ENCODE measurements at regions not wholly inside any gene's neighbourhood (a gene's known extent, or its start where the extent isn't known, plus 50 kb on each side); places are given as distances from the start of the nearest gene placed in this dataset.
A peak's percentile ranks its signal among the peaks of the same experiment; 100 is the strongest.

DNA sequence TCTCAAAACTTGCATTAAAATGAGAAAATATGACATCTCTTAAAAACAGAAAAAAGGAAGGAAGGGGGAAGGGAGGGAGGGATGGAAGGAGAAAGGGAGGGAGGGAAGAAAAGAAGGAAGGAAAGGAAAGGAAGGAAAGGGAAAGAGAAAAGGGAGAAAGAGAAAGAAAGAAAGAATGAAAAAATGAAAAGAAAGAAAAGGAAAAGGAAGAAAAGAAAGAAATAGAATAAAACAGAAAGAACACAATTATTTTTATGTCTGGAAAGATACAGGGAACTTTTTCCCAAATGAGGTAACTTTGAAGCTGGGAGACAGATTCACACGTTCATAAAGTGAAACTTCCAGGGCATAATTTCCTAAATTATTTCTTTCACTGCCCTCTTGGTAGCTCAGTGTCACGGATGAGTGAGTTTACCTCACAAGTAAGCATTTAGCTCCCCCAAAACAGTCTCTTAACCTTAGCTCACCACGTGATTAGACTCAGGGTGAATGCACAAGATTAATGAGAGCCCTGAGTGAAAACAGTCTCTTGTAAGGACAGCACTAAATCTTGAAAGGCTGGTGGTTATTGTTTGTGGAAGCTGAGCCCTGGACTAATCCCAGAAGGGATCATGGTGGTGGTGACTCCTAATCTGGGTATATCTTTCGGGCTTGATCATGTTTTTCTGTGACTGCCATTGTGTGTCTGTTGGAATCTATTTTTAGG lies 74.1 kb upstream of the HDAC9 start:
- TF ChIP-seq, protein P1, sequence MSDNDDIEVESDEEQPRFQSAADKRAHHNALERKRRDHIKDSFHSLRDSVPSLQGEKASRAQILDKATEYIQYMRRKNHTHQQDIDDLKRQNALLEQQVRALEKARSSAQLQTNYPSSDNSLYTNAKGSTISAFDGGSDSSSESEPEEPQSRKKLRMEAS (IDR thresholded peaks at IDR 0.05): no peak
- TF ChIP-seq TAF1 (IDR thresholded peaks at IDR 0.05; ENCODE audit: low read depth): no peak
- TF ChIP-seq EGR1 (IDR thresholded peaks at IDR 0.05): no peak
- TF ChIP-seq, protein P2, sequence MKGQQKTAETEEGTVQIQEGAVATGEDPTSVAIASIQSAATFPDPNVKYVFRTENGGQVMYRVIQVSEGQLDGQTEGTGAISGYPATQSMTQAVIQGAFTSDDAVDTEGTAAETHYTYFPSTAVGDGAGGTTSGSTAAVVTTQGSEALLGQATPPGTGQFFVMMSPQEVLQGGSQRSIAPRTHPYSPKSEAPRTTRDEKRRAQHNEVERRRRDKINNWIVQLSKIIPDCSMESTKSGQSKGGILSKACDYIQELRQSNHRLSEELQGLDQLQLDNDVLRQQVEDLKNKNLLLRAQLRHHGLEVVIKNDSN (IDR thresholded peaks at IDR 0.05): peak; percentile 78
- no peak for TF ChIP-seq EP300 (IDR thresholded peaks at IDR 0.05; ENCODE audit: borderline replicate concordance)

DNA sequence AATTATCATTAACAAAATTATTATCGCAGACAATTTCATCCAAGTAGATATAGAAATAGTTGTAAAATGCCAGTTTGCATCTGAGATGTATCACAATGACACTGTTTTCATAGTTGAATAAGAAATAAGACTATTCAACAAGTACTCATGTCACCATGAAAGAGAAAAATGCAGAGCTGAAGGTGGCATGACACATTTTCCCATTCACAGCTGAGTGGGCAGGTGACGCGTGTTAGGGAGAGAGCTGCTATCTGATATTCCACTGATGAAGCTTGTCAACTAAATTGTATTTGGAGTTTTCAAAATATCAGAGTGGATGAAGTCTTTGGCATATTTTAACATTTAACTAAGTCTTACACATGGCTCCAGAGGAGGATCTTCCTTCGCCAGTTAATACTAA lies 70.3 kb upstream of the HDAC9 start:
- TF ChIP-seq FOXM1 (IDR thresholded peaks at IDR 0.05; ENCODE audit: borderline replicate concordance, low read depth) (no peak), YY1 (IDR thresholded peaks at IDR 0.05; ENCODE audit: low read depth) (no peak), EP300 (IDR thresholded peaks at IDR 0.05; ENCODE audit: borderline replicate concordance) (peak; percentile 27; the same call in 1 of the 2 replicates), TEAD4 (IDR thresholded peaks at IDR 0.05) (peak; percentile 21; the same call in 1 of the 2 replicates), ZBTB7A (IDR thresholded peaks at IDR 0.05; ENCODE audit: low read depth) (no peak), EGR1 (IDR thresholded peaks at IDR 0.05) (no peak)
- TF ChIP-seq, protein P1 (IDR thresholded peaks at IDR 0.05): no peak
- TF ChIP-seq, protein P3, sequence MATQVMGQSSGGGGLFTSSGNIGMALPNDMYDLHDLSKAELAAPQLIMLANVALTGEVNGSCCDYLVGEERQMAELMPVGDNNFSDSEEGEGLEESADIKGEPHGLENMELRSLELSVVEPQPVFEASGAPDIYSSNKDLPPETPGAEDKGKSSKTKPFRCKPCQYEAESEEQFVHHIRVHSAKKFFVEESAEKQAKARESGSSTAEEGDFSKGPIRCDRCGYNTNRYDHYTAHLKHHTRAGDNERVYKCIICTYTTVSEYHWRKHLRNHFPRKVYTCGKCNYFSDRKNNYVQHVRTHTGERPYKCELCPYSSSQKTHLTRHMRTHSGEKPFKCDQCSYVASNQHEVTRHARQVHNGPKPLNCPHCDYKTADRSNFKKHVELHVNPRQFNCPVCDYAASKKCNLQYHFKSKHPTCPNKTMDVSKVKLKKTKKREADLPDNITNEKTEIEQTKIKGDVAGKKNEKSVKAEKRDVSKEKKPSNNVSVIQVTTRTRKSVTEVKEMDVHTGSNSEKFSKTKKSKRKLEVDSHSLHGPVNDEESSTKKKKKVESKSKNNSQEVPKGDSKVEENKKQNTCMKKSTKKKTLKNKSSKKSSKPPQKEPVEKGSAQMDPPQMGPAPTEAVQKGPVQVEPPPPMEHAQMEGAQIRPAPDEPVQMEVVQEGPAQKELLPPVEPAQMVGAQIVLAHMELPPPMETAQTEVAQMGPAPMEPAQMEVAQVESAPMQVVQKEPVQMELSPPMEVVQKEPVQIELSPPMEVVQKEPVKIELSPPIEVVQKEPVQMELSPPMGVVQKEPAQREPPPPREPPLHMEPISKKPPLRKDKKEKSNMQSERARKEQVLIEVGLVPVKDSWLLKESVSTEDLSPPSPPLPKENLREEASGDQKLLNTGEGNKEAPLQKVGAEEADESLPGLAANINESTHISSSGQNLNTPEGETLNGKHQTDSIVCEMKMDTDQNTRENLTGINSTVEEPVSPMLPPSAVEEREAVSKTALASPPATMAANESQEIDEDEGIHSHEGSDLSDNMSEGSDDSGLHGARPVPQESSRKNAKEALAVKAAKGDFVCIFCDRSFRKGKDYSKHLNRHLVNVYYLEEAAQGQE (IDR thresholded peaks at IDR 0.05; ENCODE audit: low read depth): no peak

DNA sequence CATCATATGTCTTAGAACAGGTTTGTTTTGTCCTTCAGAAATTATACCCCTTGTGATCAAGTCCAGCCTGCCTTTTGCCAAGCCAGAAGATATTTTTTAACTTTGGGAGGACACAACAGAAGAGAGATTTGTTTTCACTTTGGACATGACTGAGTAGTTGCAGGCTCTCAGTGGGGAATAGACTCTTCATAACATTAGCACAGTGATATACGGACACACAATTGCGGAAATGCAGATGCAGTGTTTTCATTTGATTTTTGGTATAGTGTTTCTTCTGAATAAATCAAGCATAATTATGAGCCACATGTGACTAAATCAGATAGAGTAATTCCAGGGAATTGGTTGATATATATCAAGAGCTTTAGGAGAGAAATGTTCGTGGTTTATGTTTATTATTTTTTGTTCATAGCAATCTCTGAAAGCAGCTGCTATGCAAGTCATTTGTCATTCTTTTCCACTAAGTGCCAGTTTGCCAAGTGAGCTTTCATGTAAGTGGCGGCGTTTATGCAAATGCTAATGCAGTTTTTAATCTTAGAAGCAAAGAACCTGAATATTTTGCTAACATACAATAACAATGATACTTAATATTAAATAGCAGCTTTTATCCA lies 69.6 kb upstream of the HDAC9 start:
- no peak for TF ChIP-seq TCF12 (IDR thresholded peaks at IDR 0.05; ENCODE audit: low read depth)
- TF ChIP-seq, protein P2 (IDR thresholded peaks at IDR 0.05): no peak
- no peak for TF ChIP-seq EP300 (IDR thresholded peaks at IDR 0.05; ENCODE audit: borderline replicate concordance)
- TF ChIP-seq, protein P1 (IDR thresholded peaks at IDR 0.05): no peak
- TF ChIP-seq NFIC (IDR thresholded peaks at IDR 0.05): no peak
- no peak for TF ChIP-seq TEAD4 (IDR thresholded peaks at IDR 0.05)
- TF ChIP-seq CEBPB (IDR thresholded peaks at IDR 0.05): no peak
- no peak for TF ChIP-seq FOXM1 (IDR thresholded peaks at IDR 0.05; ENCODE audit: borderline replicate concordance, low read depth)
- TF ChIP-seq TAF1 (IDR thresholded peaks at IDR 0.05; ENCODE audit: low read depth): no peak
- TF ChIP-seq ZBTB7A (IDR thresholded peaks at IDR 0.05; ENCODE audit: low read depth): no peak
- no peak for TF ChIP-seq YY1 (IDR thresholded peaks at IDR 0.05; ENCODE audit: low read depth)
- no peak for TF ChIP-seq EGR1 (IDR thresholded peaks at IDR 0.05)
- no peak for TF ChIP-seq CREB1 (IDR thresholded peaks at IDR 0.05; ENCODE audit: low read depth)
- TF ChIP-seq RAD21 (IDR thresholded peaks at IDR 0.05; ENCODE audit: low read depth): no peak

DNA sequence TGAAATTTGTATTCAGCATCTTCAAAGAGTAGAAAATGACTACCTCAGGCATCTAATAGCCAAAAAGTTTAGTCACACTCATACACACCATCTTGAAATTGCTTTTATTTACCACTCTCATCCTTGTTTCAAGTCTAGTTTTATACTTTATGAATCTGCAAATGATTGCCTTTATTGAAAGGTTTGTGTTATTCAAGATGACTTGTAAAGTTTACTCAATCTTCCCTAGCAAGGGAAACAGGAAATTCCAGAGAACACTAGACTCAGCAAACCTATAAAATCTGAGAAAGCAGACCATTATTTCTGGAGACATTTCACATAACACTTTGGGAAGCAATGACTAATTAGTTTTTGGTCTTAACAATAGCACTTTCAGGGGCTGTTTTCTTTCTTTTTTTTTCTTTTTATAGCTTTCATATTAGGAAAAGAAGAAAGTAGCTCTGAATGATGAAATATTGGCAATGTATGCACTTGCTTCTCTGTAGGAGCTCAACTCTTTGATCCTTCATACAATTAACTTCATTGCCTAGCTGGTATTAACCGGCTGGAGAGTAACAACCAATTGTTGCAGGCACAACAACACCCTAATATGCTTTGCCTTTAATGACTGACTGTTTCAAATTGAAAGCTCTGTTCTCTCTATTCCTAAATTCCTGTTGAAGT lies 68.9 kb upstream of the HDAC9 start:
- TF ChIP-seq CREB1 (IDR thresholded peaks at IDR 0.05; ENCODE audit: low read depth) (no peak), TAF1 (IDR thresholded peaks at IDR 0.05; ENCODE audit: low read depth) (no peak), FOXM1 (IDR thresholded peaks at IDR 0.05; ENCODE audit: borderline replicate concordance, low read depth) (peak; percentile 14; the same call in 1 of the 2 replicates)

DNA sequence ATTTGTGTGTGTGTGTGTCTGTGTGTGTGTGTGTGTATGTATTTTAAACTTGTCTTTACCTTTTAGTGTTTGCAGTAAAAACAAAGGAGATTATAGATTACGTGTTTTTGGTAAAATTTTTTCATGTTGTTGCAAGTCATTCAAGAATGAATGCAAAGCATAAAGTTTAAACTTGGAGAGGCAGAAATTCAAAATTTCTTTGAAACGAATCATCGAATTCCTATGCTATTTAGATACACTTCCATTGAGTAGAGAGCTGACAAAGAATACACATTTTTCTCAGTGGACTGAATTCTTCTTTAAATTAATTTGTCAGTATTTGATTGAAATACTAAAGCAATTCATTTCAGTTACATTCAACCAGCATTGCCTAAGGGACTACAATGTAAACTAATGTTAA lies 66.0 kb upstream of the HDAC9 start:
- no peak for TF ChIP-seq YY1 (IDR thresholded peaks at IDR 0.05; ENCODE audit: low read depth)
- 0 out of 2 replicates have a peak, but pooled peaks have one; percentile 10 for TF ChIP-seq TEAD4 (IDR thresholded peaks at IDR 0.05)

DNA sequence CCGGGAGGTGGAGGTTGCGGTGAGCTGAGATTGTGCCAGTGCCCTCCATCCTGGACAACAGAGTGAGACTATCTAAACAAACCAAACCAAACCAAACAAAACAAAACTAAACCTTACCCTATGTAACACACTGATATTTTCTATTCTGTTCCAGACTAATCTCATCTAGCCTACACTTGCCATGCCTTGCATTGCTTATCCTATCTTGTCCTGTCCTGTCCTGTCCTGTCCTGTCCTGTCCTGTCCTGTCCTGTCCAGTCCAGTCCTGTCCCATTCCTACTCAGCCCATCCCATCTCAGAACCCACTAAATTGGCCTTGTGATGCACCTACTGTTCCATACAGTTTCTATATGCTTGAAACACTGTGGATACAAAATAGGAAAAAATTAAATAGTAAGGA lies 64.7 kb upstream of the HDAC9 start:
- no peak for TF ChIP-seq EP300 (IDR thresholded peaks at IDR 0.05; ENCODE audit: borderline replicate concordance)

DNA sequence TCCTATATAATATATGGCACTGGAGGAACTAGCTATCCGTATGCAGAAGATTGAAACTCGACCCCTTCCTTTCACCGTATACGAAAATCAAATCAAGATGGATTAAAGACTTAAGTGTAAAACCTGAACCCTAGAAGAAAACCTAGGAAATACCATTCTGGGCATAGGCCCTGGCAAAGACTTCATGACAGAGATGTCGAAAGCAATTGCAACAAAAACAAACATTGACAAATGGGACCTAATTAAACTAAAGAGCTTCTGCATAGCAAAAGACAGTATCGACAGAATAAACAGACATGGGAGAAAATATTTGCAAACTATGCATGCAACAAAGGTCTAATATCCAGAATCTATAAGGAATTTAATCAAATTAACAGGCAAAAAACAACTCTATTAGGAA lies 61.4 kb upstream of the HDAC9 start:
- no peak for TF ChIP-seq RAD21 (IDR thresholded peaks at IDR 0.05; ENCODE audit: low read depth)
- TF ChIP-seq, protein P2 (IDR thresholded peaks at IDR 0.05): no peak

Measured in Ishikawa (cell line).